GM23338 (cell line): ENCODE measurements at regions not wholly inside any gene's neighbourhood (a gene's known extent, or its start where the extent isn't known, plus 50 kb on each side); places are given as distances from the start of the nearest gene placed in this dataset.

ENCODE experiments used
- ATAC-seq: fragments of 200-7000 bp; cut with Tn5 transposase; 3 replicates; pipeline ENCODE4 v1.9.1; 2020
- DNase-seq: peaks from one replicate; pipeline ENCODE4 v3.0.0-alpha.2; 2015; ENCODE audit warnings: low spot score
- H2AFZ ChIP-seq: fragments of 200-600 bp; sonication (generic); 2 replicates; pipeline ENCODE4 v1.8.0; 2016; ENCODE audit warnings: antibody characterized with exemption, mild to moderate bottlenecking, moderate library complexity
- H3F3A ChIP-seq: fragments of 200-600 bp; sonication (generic); replicated peaks from 2 replicates; pipeline ENCODE4 v1.8.0; 2017; ENCODE audit warnings: antibody characterized with exemption, mixed run types, low read depth
- H3K27ac ChIP-seq: fragments of 200-600 bp; sonication (generic); 2 replicates; pipeline ENCODE4 v1.6.1; 2016; ENCODE audit warnings: low read depth
- H3K27me3 ChIP-seq: fragments of 200-600 bp; sonication (generic); 2 replicates; pipeline ENCODE4 v1.8.0; 2016; ENCODE audit warnings: mild to moderate bottlenecking, mixed run types, moderate library complexity; ENCODE audit not compliant: insufficient read depth
- H3K36me3 ChIP-seq: fragments of 200-600 bp; sonication (generic); 2 replicates; pipeline ENCODE4 v1.8.0; 2016; ENCODE audit warnings: mild to moderate bottlenecking; ENCODE audit not compliant: insufficient read depth
- H3K4me1 ChIP-seq: fragments of 200-600 bp; sonication (generic); 2 replicates; pipeline ENCODE4 v1.8.0; 2016; ENCODE audit warnings: mild to moderate bottlenecking, moderate library complexity; ENCODE audit not compliant: insufficient read depth
- H3K4me2 ChIP-seq: fragments of 200-600 bp; sonication (generic); 2 replicates; pipeline ENCODE4 v1.7.1; 2017; ENCODE audit warnings: mixed run types
- H3K4me3 ChIP-seq: fragments of 200-600 bp; sonication (generic); 2 replicates; pipeline ENCODE4 v1.6.1; 2016; ENCODE audit warnings: mixed run types
- H3K79me2 ChIP-seq: fragments of 200-600 bp; sonication (generic); replicated peaks from 2 replicates; pipeline ENCODE4 v1.8.0; 2017; ENCODE audit warnings: mild to moderate bottlenecking; ENCODE audit not compliant: insufficient read depth
- H3K9me2 ChIP-seq: fragments of 200-600 bp; sonication (generic); 2 replicates; pipeline ENCODE4 v1.8.0; 2017; ENCODE audit not compliant: insufficient read depth
- H4K20me1 ChIP-seq: fragments of 200-600 bp; sonication (generic); replicated peaks from 2 replicates; pipeline ENCODE4 v1.8.0; 2017; ENCODE audit warnings: mild to moderate bottlenecking; ENCODE audit not compliant: insufficient read depth
- H3K27ac Mint-ChIP-seq: 2 replicates; pipeline ENCODE4 v1.8.0; 2020; ENCODE audit warnings: inconsistent platforms, mild to moderate bottlenecking, moderate library complexity, mixed read lengths
- H3K27me3 Mint-ChIP-seq: 3 replicates; pipeline ENCODE4 v1.8.0; 2022; ENCODE audit warnings: low read depth, mild to moderate bottlenecking, moderate library complexity, mixed read lengths, inconsistent platforms; ENCODE audit not compliant: insufficient read depth, poor library complexity
- H3K36me3 Mint-ChIP-seq: 3 replicates; pipeline ENCODE4 v1.8.0; 2021; ENCODE audit warnings: low read depth, mild to moderate bottlenecking, inconsistent platforms, moderate library complexity, mixed read lengths
- H3K4me1 Mint-ChIP-seq: 3 replicates; pipeline ENCODE4 v1.8.0; 2020; ENCODE audit warnings: mild to moderate bottlenecking, inconsistent platforms, mixed read lengths
- H3K4me3 Mint-ChIP-seq: 3 replicates; pipeline ENCODE4 v1.8.0; 2021; ENCODE audit warnings: moderate library complexity, mild to moderate bottlenecking, inconsistent platforms, mixed read lengths
- H3K9me3 Mint-ChIP-seq: 3 replicates; pipeline ENCODE4 v1.8.0; 2020; ENCODE audit warnings: moderate library complexity, mild to moderate bottlenecking, inconsistent platforms, mixed read lengths
- CREB1 ChIP-seq: fragments of 250-450 bp; sonication (Bioruptor Pico); IDR thresholded peaks from 2 replicates; pipeline ENCODE4 v1.5.0; 2020; ENCODE audit warnings: low read depth, mild to moderate bottlenecking, moderate library complexity
- EZH2 ChIP-seq: fragments of 200-600 bp; sonication (generic); IDR thresholded peaks from one replicate; pipeline ENCODE4 v1.8.0; 2017; ENCODE audit warnings: antibody characterized with exemption, mild to moderate bottlenecking, low read depth; ENCODE audit not compliant: unreplicated experiment
- EZH2phosphoT487 ChIP-seq: fragments of 200-600 bp; sonication (generic); IDR thresholded peaks from one replicate; pipeline ENCODE4 v1.8.1; 2018; ENCODE audit warnings: antibody characterized with exemption; ENCODE audit not compliant: unreplicated experiment
- JUNB ChIP-seq: IDR thresholded peaks from one replicate; pipeline ENCODE4 v1.6.1; 2016; ENCODE audit warnings: antibody characterized with exemption; ENCODE audit not compliant: unreplicated experiment
- NANOG ChIP-seq: IDR thresholded peaks from 2 replicates; pipeline ENCODE4 v1.6.1; 2016; ENCODE audit warnings: antibody characterized with exemption, borderline replicate concordance
- POLR2AphosphoS5 ChIP-seq: IDR thresholded peaks from 2 replicates; pipeline ENCODE4 v1.6.1; 2016; ENCODE audit warnings: antibody characterized with exemption, low read depth
- STAT1 ChIP-seq: IDR thresholded peaks from one replicate; pipeline ENCODE4 v1.6.1; 2016; ENCODE audit warnings: antibody characterized with exemption; ENCODE audit not compliant: unreplicated experiment
- ZNF114 ChIP-seq: fragments of 250-450 bp; sonication (Bioruptor Pico); IDR thresholded peaks from 2 replicates; pipeline ENCODE4 v1.5.0; 2020; ENCODE audit warnings: mild to moderate bottlenecking, moderate library complexity
- ZNF331 ChIP-seq: fragments of 250-450 bp; sonication (Bioruptor Pico); IDR thresholded peaks from 2 replicates; pipeline ENCODE4 v1.5.0; 2020; ENCODE audit warnings: low read depth, mild to moderate bottlenecking, moderate library complexity
- TF ChIP-seq, protein P1 (sequence below): fragments of 250-450 bp; sonication (Bioruptor Pico); IDR thresholded peaks from 2 replicates; pipeline ENCODE4 v1.5.0; 2020; ENCODE audit warnings: mild to moderate bottlenecking, moderate library complexity
- TF ChIP-seq, protein P2 (sequence below), 2 experiments: fragments of 200-600 bp in 1 of 2; sonication (generic) in 1 of 2; conservative IDR thresholded peaks; 2 replicates each; pipeline versions ENCODE4 v1.5.1 to v1.6.1; 2016 to 2017; ENCODE audit warnings: antibody characterized with exemption in 2 of 2, low read depth in 2 of 2, mild to moderate bottlenecking in 2 of 2, moderate library complexity in 1 of 2
- TF ChIP-seq, protein P3 (sequence below): IDR thresholded peaks from 2 replicates; pipeline ENCODE4 v1.6.1; 2016; ENCODE audit warnings: antibody characterized with exemption
- TF ChIP-seq, protein P4 (sequence below): IDR thresholded peaks from one replicate; pipeline ENCODE4 v1.6.1; 2018; ENCODE audit warnings: antibody characterized with exemption; ENCODE audit not compliant: unreplicated experiment

- Histone ChIP-seq H3K36me3 (no peaks in the 10 kb centered on the region; the same call in 1 of the 2 replicates), H3K4me3 (no peak overlapping the region), H2AFZ (no peak overlapping the region), H3K27ac (no peak overlapping the region), H3K79me2 (no peaks in the 10 kb centered on the region), H3K27me3 (no peaks in the 10 kb centered on the region), H4K20me1 (no peaks in the 10 kb centered on the region), H3F3A (no peaks in the 10 kb centered on the region), H3K4me2 (no peak overlapping the region), H3K9me2 (no peaks in the 10 kb centered on the region), H3K4me1 (no peaks in the 10 kb centered on the region; the same call in 1 of the 2 replicates)
- no peak for TF ChIP-seq STAT1
- TF ChIP-seq ZNF331 (CRISPR knock-in tag), result no peak
- TF ChIP-seq, protein P1, sequence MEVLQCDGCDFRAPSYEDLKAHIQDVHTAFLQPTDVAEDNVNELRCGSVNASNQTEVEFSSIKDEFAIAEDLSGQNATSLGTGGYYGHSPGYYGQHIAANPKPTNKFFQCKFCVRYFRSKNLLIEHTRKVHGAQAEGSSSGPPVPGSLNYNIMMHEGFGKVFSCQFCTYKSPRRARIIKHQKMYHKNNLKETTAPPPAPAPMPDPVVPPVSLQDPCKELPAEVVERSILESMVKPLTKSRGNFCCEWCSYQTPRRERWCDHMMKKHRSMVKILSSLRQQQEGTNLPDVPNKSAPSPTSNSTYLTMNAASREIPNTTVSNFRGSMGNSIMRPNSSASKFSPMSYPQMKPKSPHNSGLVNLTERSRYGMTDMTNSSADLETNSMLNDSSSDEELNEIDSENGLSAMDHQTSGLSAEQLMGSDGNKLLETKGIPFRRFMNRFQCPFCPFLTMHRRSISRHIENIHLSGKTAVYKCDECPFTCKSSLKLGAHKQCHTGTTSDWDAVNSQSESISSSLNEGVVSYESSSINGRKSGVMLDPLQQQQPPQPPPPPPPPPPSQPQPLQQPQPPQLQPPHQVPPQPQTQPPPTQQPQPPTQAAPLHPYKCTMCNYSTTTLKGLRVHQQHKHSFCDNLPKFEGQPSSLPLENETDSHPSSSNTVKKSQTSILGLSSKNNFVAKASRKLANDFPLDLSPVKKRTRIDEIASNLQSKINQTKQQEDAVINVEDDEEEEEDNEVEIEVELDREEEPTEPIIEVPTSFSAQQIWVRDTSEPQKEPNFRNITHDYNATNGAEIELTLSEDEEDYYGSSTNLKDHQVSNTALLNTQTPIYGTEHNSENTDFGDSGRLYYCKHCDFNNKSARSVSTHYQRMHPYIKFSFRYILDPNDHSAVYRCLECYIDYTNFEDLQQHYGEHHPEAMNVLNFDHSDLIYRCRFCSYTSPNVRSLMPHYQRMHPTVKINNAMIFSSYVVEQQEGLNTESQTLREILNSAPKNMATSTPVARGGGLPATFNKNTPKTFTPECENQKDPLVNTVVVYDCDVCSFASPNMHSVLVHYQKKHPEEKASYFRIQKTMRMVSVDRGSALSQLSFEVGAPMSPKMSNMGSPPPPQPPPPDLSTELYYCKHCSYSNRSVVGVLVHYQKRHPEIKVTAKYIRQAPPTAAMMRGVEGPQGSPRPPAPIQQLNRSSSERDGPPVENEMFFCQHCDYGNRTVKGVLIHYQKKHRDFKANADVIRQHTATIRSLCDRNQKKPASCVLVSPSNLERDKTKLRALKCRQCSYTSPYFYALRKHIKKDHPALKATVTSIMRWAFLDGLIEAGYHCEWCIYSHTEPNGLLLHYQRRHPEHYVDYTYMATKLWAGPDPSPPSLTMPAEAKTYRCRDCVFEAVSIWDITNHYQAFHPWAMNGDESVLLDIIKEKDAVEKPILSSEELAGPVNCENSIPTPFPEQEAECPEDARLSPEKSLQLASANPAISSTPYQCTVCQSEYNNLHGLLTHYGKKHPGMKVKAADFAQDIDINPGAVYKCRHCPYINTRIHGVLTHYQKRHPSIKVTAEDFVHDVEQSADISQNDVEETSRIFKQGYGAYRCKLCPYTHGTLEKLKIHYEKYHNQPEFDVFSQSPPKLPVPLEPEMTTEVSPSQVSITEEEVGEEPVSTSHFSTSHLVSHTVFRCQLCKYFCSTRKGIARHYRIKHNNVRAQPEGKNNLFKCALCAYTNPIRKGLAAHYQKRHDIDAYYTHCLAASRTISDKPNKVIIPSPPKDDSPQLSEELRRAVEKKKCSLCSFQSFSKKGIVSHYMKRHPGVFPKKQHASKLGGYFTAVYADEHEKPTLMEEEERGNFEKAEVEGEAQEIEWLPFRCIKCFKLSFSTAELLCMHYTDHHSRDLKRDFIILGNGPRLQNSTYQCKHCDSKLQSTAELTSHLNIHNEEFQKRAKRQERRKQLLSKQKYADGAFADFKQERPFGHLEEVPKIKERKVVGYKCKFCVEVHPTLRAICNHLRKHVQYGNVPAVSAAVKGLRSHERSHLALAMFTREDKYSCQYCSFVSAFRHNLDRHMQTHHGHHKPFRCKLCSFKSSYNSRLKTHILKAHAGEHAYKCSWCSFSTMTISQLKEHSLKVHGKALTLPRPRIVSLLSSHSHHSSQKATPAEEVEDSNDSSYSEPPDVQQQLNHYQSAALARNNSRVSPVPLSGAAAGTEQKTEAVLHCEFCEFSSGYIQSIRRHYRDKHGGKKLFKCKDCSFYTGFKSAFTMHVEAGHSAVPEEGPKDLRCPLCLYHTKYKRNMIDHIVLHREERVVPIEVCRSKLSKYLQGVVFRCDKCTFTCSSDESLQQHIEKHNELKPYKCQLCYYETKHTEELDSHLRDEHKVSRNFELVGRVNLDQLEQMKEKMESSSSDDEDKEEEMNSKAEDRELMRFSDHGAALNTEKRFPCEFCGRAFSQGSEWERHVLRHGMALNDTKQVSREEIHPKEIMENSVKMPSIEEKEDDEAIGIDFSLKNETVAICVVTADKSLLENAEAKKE (CRISPR knock-in tag), result no peak
- no peak for TF ChIP-seq POLR2AphosphoS5
- TF ChIP-seq EZH2phosphoT487, result no peak
- no peak for TF ChIP-seq CREB1
- TF ChIP-seq, protein P2, sequence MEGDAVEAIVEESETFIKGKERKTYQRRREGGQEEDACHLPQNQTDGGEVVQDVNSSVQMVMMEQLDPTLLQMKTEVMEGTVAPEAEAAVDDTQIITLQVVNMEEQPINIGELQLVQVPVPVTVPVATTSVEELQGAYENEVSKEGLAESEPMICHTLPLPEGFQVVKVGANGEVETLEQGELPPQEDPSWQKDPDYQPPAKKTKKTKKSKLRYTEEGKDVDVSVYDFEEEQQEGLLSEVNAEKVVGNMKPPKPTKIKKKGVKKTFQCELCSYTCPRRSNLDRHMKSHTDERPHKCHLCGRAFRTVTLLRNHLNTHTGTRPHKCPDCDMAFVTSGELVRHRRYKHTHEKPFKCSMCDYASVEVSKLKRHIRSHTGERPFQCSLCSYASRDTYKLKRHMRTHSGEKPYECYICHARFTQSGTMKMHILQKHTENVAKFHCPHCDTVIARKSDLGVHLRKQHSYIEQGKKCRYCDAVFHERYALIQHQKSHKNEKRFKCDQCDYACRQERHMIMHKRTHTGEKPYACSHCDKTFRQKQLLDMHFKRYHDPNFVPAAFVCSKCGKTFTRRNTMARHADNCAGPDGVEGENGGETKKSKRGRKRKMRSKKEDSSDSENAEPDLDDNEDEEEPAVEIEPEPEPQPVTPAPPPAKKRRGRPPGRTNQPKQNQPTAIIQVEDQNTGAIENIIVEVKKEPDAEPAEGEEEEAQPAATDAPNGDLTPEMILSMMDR (conservative IDR thresholded peaks at IDR 0.05; ENCODE audit: low read depth in 2 of 2), result no peak
- no peak for TF ChIP-seq JUNB
- TF ChIP-seq EZH2, result no peak
- TF ChIP-seq, protein P3, sequence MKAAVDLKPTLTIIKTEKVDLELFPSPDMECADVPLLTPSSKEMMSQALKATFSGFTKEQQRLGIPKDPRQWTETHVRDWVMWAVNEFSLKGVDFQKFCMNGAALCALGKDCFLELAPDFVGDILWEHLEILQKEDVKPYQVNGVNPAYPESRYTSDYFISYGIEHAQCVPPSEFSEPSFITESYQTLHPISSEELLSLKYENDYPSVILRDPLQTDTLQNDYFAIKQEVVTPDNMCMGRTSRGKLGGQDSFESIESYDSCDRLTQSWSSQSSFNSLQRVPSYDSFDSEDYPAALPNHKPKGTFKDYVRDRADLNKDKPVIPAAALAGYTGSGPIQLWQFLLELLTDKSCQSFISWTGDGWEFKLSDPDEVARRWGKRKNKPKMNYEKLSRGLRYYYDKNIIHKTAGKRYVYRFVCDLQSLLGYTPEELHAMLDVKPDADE, result no peak
- TF ChIP-seq ZNF114 (CRISPR knock-in tag), result no peak
- TF ChIP-seq, protein P4, sequence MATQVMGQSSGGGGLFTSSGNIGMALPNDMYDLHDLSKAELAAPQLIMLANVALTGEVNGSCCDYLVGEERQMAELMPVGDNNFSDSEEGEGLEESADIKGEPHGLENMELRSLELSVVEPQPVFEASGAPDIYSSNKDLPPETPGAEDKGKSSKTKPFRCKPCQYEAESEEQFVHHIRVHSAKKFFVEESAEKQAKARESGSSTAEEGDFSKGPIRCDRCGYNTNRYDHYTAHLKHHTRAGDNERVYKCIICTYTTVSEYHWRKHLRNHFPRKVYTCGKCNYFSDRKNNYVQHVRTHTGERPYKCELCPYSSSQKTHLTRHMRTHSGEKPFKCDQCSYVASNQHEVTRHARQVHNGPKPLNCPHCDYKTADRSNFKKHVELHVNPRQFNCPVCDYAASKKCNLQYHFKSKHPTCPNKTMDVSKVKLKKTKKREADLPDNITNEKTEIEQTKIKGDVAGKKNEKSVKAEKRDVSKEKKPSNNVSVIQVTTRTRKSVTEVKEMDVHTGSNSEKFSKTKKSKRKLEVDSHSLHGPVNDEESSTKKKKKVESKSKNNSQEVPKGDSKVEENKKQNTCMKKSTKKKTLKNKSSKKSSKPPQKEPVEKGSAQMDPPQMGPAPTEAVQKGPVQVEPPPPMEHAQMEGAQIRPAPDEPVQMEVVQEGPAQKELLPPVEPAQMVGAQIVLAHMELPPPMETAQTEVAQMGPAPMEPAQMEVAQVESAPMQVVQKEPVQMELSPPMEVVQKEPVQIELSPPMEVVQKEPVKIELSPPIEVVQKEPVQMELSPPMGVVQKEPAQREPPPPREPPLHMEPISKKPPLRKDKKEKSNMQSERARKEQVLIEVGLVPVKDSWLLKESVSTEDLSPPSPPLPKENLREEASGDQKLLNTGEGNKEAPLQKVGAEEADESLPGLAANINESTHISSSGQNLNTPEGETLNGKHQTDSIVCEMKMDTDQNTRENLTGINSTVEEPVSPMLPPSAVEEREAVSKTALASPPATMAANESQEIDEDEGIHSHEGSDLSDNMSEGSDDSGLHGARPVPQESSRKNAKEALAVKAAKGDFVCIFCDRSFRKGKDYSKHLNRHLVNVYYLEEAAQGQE, result no peak
- no peak for TF ChIP-seq NANOG
- Mint-ChIP-seq H3K4me3 (no peak overlapping the region), H3K4me1 (peaks cover 15% of the 10 kb centered on the region), H3K9me3 (no peaks in the 10 kb centered on the region), H3K27ac (no peak overlapping the region), H3K27me3 (peaks cover 2% of the 10 kb centered on the region), H3K36me3 (no peaks in the 10 kb centered on the region)
- DNase-seq, result no peak
- ATAC-seq, result no peak
These were observed 621.0 kb downstream of the LMO4 start for GRCh38 chr1:87949711-87950110.
